ENCODE measurements at regions not wholly inside any gene's neighbourhood (a gene's known extent, or its start where the extent isn't known, plus 50 kb on each side); places are given as distances from the start of the nearest gene placed in this dataset.
"Not testable (repeated sequence)": the region's sequence is repeated elsewhere in the genome, so short reads cannot be mapped to it uniquely, and the experiment has no call there.

GRCh38 chr9:62874745-62875599, 1685.1 kb downstream of the SPATA31A7 start:
- DNase-seq (ENCODE audit: low read depth in 1 of 2, low spot score in 1 of 2), result not testable (repeated sequence)

GRCh38 chr9:62877552-62877951, 1687.7 kb downstream of the SPATA31A7 start:
- DNase-seq (ENCODE audit: low read depth in 1 of 2, low spot score in 1 of 2), result not testable (repeated sequence)

- DNase-seq (ENCODE audit: low read depth in 1 of 2, low spot score in 1 of 2), result not testable (repeated sequence)
These were observed 1688.2 kb downstream of the SPATA31A7 start for GRCh38 chr9:62877987-62878386.

- not testable (repeated sequence) for DNase-seq (ENCODE audit: low read depth in 1 of 2, low spot score in 1 of 2)
These were observed 1690.6 kb downstream of the SPATA31A7 start for GRCh38 chr9:62880453-62880852.

GRCh38 chr9:62880971-62881370, 1691.1 kb downstream of the SPATA31A7 start:
- not testable (repeated sequence) for DNase-seq (ENCODE audit: low read depth in 1 of 2, low spot score in 1 of 2)

- not testable (repeated sequence) for DNase-seq (ENCODE audit: low read depth in 1 of 2, low spot score in 1 of 2)
These were observed 1692.0 kb downstream of the SPATA31A7 start for GRCh38 chr9:62881811-62882210.

GRCh38 chr9:62882717-62883116, 1692.9 kb downstream of the SPATA31A7 start:
- DNase-seq (ENCODE audit: low read depth in 1 of 2, low spot score in 1 of 2), result not testable (repeated sequence)

- DNase-seq (ENCODE audit: low read depth in 1 of 2, low spot score in 1 of 2), result not testable (repeated sequence)
These were observed 1706.9 kb downstream of the SPATA31A7 start for GRCh38 chr9:62896692-62897091.

GRCh38 chr9:62897411-62898225, 1707.8 kb downstream of the SPATA31A7 start:
- peak in 1 of 2 donors; percentile 30 for DNase-seq (ENCODE audit: low read depth in 1 of 2, low spot score in 1 of 2)

GRCh38 chr9:62899666-62900065, 1709.8 kb downstream of the SPATA31A7 start:
- not testable (repeated sequence) for DNase-seq (ENCODE audit: low read depth in 1 of 2, low spot score in 1 of 2)

- DNase-seq (ENCODE audit: low read depth in 1 of 2, low spot score in 1 of 2), result not testable (repeated sequence)
These were observed 1714.2 kb downstream of the SPATA31A7 start for GRCh38 chr9:62904061-62904460.

GRCh38 chr9:62905722-62906121, 1715.9 kb downstream of the SPATA31A7 start:
- not testable (repeated sequence) for DNase-seq (ENCODE audit: low read depth in 1 of 2, low spot score in 1 of 2)

- DNase-seq (ENCODE audit: low read depth in 1 of 2, low spot score in 1 of 2), result not testable (repeated sequence)
These were observed 1718.0 kb downstream of the SPATA31A7 start for GRCh38 chr9:62907866-62908265.

GRCh38 chr9:62908271-62908670, 1718.4 kb downstream of the SPATA31A7 start:
- DNase-seq (ENCODE audit: low read depth in 1 of 2, low spot score in 1 of 2), result not testable (repeated sequence)

GRCh38 chr9:62909447-62909846, 1719.6 kb downstream of the SPATA31A7 start:
- DNase-seq (ENCODE audit: low read depth in 1 of 2, low spot score in 1 of 2), result not testable (repeated sequence)

GRCh38 chr9:62912278-62912677, 1722.4 kb downstream of the SPATA31A7 start:
- DNase-seq (ENCODE audit: low read depth in 1 of 2, low spot score in 1 of 2), result not testable (repeated sequence)

- DNase-seq (ENCODE audit: low read depth in 1 of 2, low spot score in 1 of 2), result not testable (repeated sequence)
These were observed 1725.3 kb downstream of the SPATA31A7 start for GRCh38 chr9:62915168-62915567.

- DNase-seq (ENCODE audit: low read depth in 1 of 2, low spot score in 1 of 2), result not testable (repeated sequence)
These were observed 1725.8 kb downstream of the SPATA31A7 start for GRCh38 chr9:62915661-62916060.

- not testable (repeated sequence) for DNase-seq (ENCODE audit: low read depth in 1 of 2, low spot score in 1 of 2)
These were observed 1729.0 kb downstream of the SPATA31A7 start for GRCh38 chr9:62918648-62919385.

- DNase-seq (ENCODE audit: low read depth in 1 of 2, low spot score in 1 of 2), result not testable (repeated sequence)
These were observed 1741.6 kb downstream of the SPATA31A7 start for GRCh38 chr9:62931484-62931883.

GRCh38 chr9:62952840-62953239, 1763.0 kb downstream of the SPATA31A7 start:
- DNase-seq (ENCODE audit: low read depth in 1 of 2, low spot score in 1 of 2), result not testable (repeated sequence)
